SK-N-SH (cell line): ENCODE measurements at regions not wholly inside any gene's neighbourhood (a gene's known extent, or its start where the extent isn't known, plus 50 kb on each side); places are given as distances from the start of the nearest gene placed in this dataset.

Experiments
- CTCF ChIP-seq: fragments of 200-600 bp; sonication (generic); IDR thresholded peaks from 2 replicates; pipeline ENCODE4 v1.6.1; 2017; ENCODE audit warnings: antibody characterized with exemption, mild to moderate bottlenecking, moderate library complexity
- NRF1 ChIP-seq: IDR thresholded peaks from 2 replicates; pipeline ENCODE4 v1.6.1; 2012; ENCODE audit warnings: low read depth, mild to moderate bottlenecking, low read length
- POLR2AphosphoS5 ChIP-seq: IDR thresholded peaks from 2 replicates; pipeline ENCODE4 v1.6.1; 2012; ENCODE audit warnings: low read depth, low read length
- TAF1 ChIP-seq: IDR thresholded peaks from 2 replicates; pipeline ENCODE4 v1.6.1; 2012; ENCODE audit warnings: low read depth, mild to moderate bottlenecking, low read length, moderate library complexity, borderline replicate concordance
- YY1 ChIP-seq: IDR thresholded peaks from 2 replicates; pipeline ENCODE4 v1.4.0; 2012; ENCODE audit warnings: low read depth, mild to moderate bottlenecking

DNA sequence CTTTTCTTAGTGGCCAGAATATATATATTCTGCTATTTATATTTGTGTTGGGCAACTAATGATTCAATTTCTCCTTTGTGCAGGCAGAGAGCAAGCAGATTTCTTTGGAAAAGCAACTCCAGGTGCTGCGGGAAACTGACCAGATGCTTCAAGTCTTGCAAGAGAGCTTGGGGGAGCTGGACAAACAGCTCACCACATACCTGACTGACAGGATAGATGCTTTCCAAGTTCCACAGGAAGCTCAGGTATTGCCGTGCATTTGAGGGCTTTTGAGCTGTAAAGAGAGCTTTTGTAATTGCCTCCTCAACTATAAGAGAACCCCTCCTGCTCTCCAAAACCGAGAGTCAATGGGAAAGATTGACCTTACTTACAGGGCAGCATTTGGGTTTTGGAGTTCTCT, 203.5 kb downstream of the UTRN start:
- TF ChIP-seq CTCF (no peak), POLR2AphosphoS5 (no peak), NRF1 (no peak), TAF1 (no peak), YY1 (no peak)
